ENCODE measurements at regions not wholly inside any gene's neighbourhood (a gene's known extent, or its start where the extent isn't known, plus 50 kb on each side); places are given as distances from the start of the nearest gene placed in this dataset.

- no peak overlapping the region for H4K91ac ChIP-seq (ENCODE audit: insufficient read length, low read depth, low read length)
- DNase-seq, result no peak
- no peaks in the 10 kb centered on the region for H3K79me2 ChIP-seq (ENCODE audit: insufficient read depth, low read length)
- H3K9me3 Mint-ChIP-seq, result peaks cover 8 to 9% of the 10 kb centered on the region in 2 experiments; a peak in 4 of 5 replicates
- no peak overlapping the region for H3K4me3 Mint-ChIP-seq
- H3K4me2 ChIP-seq (ENCODE audit: insufficient read depth, insufficient read length, low read length), result no peak overlapping the region
- no peak overlapping the region for H2BK120ac ChIP-seq (ENCODE audit: low read depth, low read length, poor library complexity, severe bottlenecking)
- H2AK5ac ChIP-seq (ENCODE audit: insufficient read length, low read length), result no peak overlapping the region
- no peak overlapping the region for H3K14ac ChIP-seq (ENCODE audit: insufficient read depth, low read length)
- no peaks in the 10 kb centered on the region for H3K9me3 ChIP-seq (ENCODE audit: control insufficient read depth, low read depth, low read length)
- no peak overlapping the region for H3K27ac Mint-ChIP-seq
- H4K8ac ChIP-seq (replicated peaks; ENCODE audit: insufficient read length, low read depth, low read length), result no peak overlapping the region
- H2BK20ac ChIP-seq (ENCODE audit: low read depth, low read length, poor library complexity, severe bottlenecking), result no peak overlapping the region
- no peak overlapping the region for H2BK15ac ChIP-seq (ENCODE audit: low read depth, low read length)
- no peaks in the 10 kb centered on the region for H3K27me3 ChIP-seq (ENCODE audit: insufficient read depth, low read length)
- H3K4ac ChIP-seq (ENCODE audit: low read depth, low read length), result no peak overlapping the region
- H3K23ac ChIP-seq (ENCODE audit: insufficient read length, low read depth, low read length), result no peak overlapping the region
- H3K27ac ChIP-seq (ENCODE audit: insufficient read length, low read depth, low read length), result no peak overlapping the region
- no peak overlapping the region for H4K5ac ChIP-seq (ENCODE audit: insufficient read length, low read depth, low read length)
- H3K36me3 Mint-ChIP-seq (ENCODE audit: insufficient read depth in 1 of 3, low read depth in 3 of 3), result peaks cover 0 to 8% (median 0%) of the 10 kb centered on the region in 3 experiments; a peak in 2 of 7 replicates
- no peak overlapping the region for H2BK12ac ChIP-seq (ENCODE audit: insufficient read length, low read depth, low read length)
- no peak overlapping the region for H3K56ac ChIP-seq (ENCODE audit: insufficient read length, low read depth, low read length)
- no CpG with 5 or more reads among the region's 7 CpGs for WGBS (ENCODE audit: extremely low coverage, insufficient read length, low lambda C conversion rate)
- H2AFZ ChIP-seq (ENCODE audit: low read length), result no peak overlapping the region
- H3K79me1 ChIP-seq (ENCODE audit: insufficient read depth, low read depth, low read length, poor library complexity, severe bottlenecking), result no peaks in the 10 kb centered on the region
- no peaks in the 10 kb centered on the region for H4K20me1 ChIP-seq (ENCODE audit: control insufficient read depth, insufficient read depth, insufficient read length)
- TF ChIP-seq CTCF (conservative IDR thresholded peaks at IDR 0.05), result no peak
- H2BK5ac ChIP-seq (ENCODE audit: insufficient read length, low read length), result no peak overlapping the region
- peaks cover 9% of the 10 kb centered on the region; the same call in 1 of the 2 replicates for H3K27me3 Mint-ChIP-seq (ENCODE audit: low read depth)
- H3K18ac ChIP-seq (ENCODE audit: insufficient read length, low read depth, low read length), result no peak overlapping the region
- H3K9ac ChIP-seq (ENCODE audit: extremely low read depth, insufficient read length, low read length), result no peak overlapping the region
- H3K4me1 Mint-ChIP-seq, result no peaks in the 10 kb centered on the region
- no peak overlapping the region for H3T11ph ChIP-seq (ENCODE audit: low read length)
- no peaks in the 10 kb centered on the region for H3K23me2 ChIP-seq (ENCODE audit: insufficient read length, low read depth, low read length, poor library complexity, severe bottlenecking)
- H3K4me1 ChIP-seq (ENCODE audit: insufficient read depth, low read length), result no peaks in the 10 kb centered on the region
Measured at GRCh38 chr13:44128552-44129001, 245.0 kb upstream of the SERP2 start.

Measured in H9 (cell line).